Thyroid gland (tissue), 4 donors: ENCODE measurements at regions not wholly inside any gene's neighbourhood (a gene's known extent, or its start where the extent isn't known, plus 50 kb on each side); places are given as distances from the start of the nearest gene placed in this dataset.

ENCODE experiments used
- POLR2A ChIP-seq, 2 donors: fragments of 450-650 bp; IDR thresholded peaks; one replicate each; pipeline ENCODE4 v1.6.1; 2017; ENCODE audit warnings: antibody characterized with exemption in 2 of 2, mild to moderate bottlenecking in 2 of 2, moderate library complexity in 1 of 2
- TF ChIP-seq, protein P1 (sequence below), 6 experiments: fragments of 200-600 bp in 3 of 6; fragments of 450-650 bp in 3 of 6; sonication (generic) in 3 of 6; IDR thresholded peaks; one replicate each; pipeline ENCODE4 v1.5.1; 2016 to 2019; ENCODE audit warnings: antibody characterized with exemption in 6 of 6, mild to moderate bottlenecking in 2 of 6, inconsistent platforms in 1 of 6, moderate library complexity in 1 of 6

DNA sequence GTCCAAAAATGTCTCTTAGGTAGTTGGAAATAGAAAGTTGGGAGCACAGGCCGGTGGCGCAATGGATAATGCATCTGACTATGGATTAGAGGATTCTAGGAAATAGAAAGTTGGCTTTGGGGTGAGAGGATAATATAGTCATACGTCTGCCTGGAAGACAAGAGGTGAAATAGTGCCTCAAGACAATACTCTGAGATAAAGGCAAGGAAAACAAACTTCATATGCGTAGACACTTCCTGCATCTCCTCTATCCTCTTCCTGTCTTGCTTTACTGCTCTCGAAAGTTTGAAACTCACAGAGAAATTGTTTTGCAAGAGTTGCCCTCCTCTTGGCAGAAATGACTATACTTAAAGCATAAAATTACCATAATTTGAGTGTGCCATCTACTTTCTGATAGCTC lies 153.2 kb upstream of the FBXL7 start:
- TF ChIP-seq, protein P1, sequence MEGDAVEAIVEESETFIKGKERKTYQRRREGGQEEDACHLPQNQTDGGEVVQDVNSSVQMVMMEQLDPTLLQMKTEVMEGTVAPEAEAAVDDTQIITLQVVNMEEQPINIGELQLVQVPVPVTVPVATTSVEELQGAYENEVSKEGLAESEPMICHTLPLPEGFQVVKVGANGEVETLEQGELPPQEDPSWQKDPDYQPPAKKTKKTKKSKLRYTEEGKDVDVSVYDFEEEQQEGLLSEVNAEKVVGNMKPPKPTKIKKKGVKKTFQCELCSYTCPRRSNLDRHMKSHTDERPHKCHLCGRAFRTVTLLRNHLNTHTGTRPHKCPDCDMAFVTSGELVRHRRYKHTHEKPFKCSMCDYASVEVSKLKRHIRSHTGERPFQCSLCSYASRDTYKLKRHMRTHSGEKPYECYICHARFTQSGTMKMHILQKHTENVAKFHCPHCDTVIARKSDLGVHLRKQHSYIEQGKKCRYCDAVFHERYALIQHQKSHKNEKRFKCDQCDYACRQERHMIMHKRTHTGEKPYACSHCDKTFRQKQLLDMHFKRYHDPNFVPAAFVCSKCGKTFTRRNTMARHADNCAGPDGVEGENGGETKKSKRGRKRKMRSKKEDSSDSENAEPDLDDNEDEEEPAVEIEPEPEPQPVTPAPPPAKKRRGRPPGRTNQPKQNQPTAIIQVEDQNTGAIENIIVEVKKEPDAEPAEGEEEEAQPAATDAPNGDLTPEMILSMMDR (IDR thresholded peaks at IDR 0.05), result no peak
- TF ChIP-seq POLR2A (IDR thresholded peaks at IDR 0.05), result no peak
